Esophagus muscularis mucosa (tissue), 4 donors: ENCODE measurements at regions not wholly inside any gene's neighbourhood (a gene's known extent, or its start where the extent isn't known, plus 50 kb on each side); places are given as distances from the start of the nearest gene placed in this dataset.

Experiments used
- CTCF ChIP-seq, 3 experiments: fragments of 200-600 bp in 2 of 3; fragments of 450-650 bp in 1 of 3; sonication (generic) in 2 of 3; IDR thresholded peaks; one replicate each; pipeline ENCODE4 v1.5.1; 2017 to 2019; ENCODE audit warnings: antibody characterized with exemption in 3 of 3, mild to moderate bottlenecking in 2 of 3, moderate library complexity in 1 of 3
- EP300 ChIP-seq: sonication (generic); formaldehyde crosslinking; IDR thresholded peaks from one replicate; pipeline ENCODE4 v1.6.1; 2017; ENCODE audit warnings: antibody characterized with exemption
- POLR2A ChIP-seq: fragments of 450-650 bp; IDR thresholded peaks from one replicate; pipeline ENCODE4 v1.6.1; 2017; ENCODE audit warnings: antibody characterized with exemption, moderate library complexity, mild to moderate bottlenecking, low read depth
- POLR2AphosphoS5 ChIP-seq, 2 donors: sonication (generic); formaldehyde crosslinking; IDR thresholded peaks; one replicate each; pipeline ENCODE4 v1.6.1; 2017; ENCODE audit warnings: antibody characterized with exemption in 2 of 2

GRCh38 chr12:88633312-88633711, 53.0 kb upstream of the KITLG start:
- TF ChIP-seq CTCF (IDR thresholded peaks at IDR 0.05) (peak in 2 of 3 experiments; percentile 22 to 26), POLR2A (no peak), POLR2AphosphoS5 (IDR thresholded peaks at IDR 0.05) (no peak), EP300 (no peak)
